ENCODE measurements at regions not wholly inside any gene's neighbourhood (a gene's known extent, or its start where the extent isn't known, plus 50 kb on each side); places are given as distances from the start of the nearest gene placed in this dataset.

DNA sequence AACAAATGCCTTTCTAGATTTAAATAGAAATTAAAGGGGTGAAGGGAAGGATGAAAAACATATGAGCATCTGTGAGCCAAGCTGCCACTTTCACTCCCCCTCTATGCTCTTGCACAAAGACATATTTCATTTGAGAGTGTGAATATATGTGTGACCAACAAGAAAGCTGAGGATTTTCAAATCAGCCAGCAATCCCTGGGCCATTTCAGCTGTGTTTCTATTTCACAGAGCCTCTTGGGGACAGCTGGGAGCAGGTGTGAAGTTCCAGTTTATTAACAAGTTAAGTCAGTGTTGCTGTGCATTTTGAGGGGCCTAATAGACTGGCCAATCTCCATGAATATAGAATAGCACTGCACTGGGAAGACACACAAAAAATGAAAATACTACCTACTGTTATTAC is 248.7 kb upstream of the RGMB start:
- TF ChIP-seq, protein P1, sequence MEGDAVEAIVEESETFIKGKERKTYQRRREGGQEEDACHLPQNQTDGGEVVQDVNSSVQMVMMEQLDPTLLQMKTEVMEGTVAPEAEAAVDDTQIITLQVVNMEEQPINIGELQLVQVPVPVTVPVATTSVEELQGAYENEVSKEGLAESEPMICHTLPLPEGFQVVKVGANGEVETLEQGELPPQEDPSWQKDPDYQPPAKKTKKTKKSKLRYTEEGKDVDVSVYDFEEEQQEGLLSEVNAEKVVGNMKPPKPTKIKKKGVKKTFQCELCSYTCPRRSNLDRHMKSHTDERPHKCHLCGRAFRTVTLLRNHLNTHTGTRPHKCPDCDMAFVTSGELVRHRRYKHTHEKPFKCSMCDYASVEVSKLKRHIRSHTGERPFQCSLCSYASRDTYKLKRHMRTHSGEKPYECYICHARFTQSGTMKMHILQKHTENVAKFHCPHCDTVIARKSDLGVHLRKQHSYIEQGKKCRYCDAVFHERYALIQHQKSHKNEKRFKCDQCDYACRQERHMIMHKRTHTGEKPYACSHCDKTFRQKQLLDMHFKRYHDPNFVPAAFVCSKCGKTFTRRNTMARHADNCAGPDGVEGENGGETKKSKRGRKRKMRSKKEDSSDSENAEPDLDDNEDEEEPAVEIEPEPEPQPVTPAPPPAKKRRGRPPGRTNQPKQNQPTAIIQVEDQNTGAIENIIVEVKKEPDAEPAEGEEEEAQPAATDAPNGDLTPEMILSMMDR (IDR thresholded peaks at IDR 0.05): no peak
- TF ChIP-seq POLR2AphosphoS5 (IDR thresholded peaks at IDR 0.05): no peak
- TF ChIP-seq EP300 (IDR thresholded peaks at IDR 0.05): no peak
